ENCODE measurements at regions not wholly inside any gene's neighbourhood (a gene's known extent, or its start where the extent isn't known, plus 50 kb on each side); places are given as distances from the start of the nearest gene placed in this dataset.
"Not testable (repeated sequence)": the region's sequence is repeated elsewhere in the genome, so short reads cannot be mapped to it uniquely, and the experiment has no call there.

DNA sequence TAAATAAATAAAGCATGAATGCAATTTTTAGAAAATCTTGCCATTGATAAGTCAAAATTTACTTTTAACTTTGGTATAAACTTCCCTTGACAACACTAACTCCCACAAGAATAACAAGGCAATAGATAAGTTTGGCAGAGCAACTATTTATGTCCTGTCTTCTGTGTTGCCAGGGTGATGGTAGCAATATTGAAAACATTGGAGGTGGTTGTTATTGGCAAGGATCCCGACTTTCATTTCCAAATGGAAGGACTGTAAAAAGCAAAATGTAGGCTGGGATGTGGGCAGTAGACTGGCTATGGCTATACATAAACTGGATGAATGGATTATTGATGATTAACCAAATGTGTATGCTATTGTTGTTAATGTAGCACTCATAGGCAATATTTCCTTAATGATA is 134.9 kb upstream of the CACNA2D1 start:
- H3K9ac ChIP-seq (ENCODE audit: low read depth in 1 of 2, low read length in 2 of 2): no peak overlapping the region
- H3K27ac ChIP-seq (ENCODE audit: low read depth, low read length): no peak overlapping the region
- no peaks in the 10 kb centered on the region for H3K27me3 ChIP-seq (ENCODE audit: control insufficient read depth in 1 of 2, insufficient read depth in 2 of 2, low read length in 2 of 2)
- H3K4me3 ChIP-seq (ENCODE audit: low read depth in 1 of 2, low read length in 2 of 2): no peak overlapping the region
- H3K9me3 ChIP-seq (ENCODE audit: control insufficient read depth in 1 of 2, low read length in 2 of 2): no peaks in the 10 kb centered on the region
- H3K36me3 ChIP-seq (ENCODE audit: control insufficient read depth in 1 of 2, insufficient read depth in 2 of 2, low read length in 2 of 2): no peaks in the 10 kb centered on the region
- H3K4me1 ChIP-seq (ENCODE audit: control insufficient read depth in 1 of 2, insufficient read depth in 2 of 2, low read length in 2 of 2): no peaks in the 10 kb centered on the region

DNA sequence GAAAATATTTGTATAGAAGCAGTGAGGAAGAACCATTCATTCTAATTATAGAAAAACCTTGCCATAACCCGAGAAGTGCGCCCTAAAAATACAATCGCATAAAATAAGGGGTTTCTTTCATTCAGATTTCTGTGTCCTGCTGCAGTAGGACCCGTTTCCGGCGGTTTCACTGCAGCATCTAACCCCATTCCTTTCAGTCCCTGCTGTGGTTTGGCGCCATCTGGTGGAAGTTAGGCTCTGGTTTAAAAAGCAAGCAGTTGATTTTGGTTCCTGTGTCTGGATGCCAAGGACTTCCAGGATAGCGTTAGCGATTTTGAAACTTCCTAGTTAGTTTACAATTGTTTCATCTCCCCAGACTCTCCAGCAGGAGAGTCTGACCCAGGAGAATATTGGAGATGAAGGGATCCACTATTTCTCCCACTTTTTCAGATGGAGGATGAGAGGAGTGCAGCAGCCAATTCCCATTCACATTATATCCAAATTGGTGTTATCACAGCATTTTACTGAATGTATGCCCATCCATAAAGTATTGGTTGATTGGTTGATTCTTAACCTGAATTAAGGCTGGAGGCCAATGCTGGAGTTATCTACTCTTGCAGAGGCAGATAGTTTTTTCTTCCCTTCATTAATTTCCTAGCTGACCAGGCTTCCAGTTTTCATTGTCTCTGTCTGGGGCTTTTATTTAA is 128.8 kb upstream of the CACNA2D1 start:
- Histone ChIP-seq H3K27ac (ENCODE audit: low read depth, low read length) (no peak overlapping the region), H3K4me1 (ENCODE audit: control insufficient read depth in 1 of 2, insufficient read depth in 2 of 2, low read length in 2 of 2) (peaks cover 0 to 3% of the 10 kb centered on the region in 2 donors), H3K9me3 (ENCODE audit: control insufficient read depth in 1 of 2, low read length in 2 of 2) (no peaks in the 10 kb centered on the region), H3K27me3 (ENCODE audit: control insufficient read depth in 1 of 2, insufficient read depth in 2 of 2, low read length in 2 of 2) (no peaks in the 10 kb centered on the region), H3K36me3 (ENCODE audit: control insufficient read depth in 1 of 2, insufficient read depth in 2 of 2, low read length in 2 of 2) (no peaks in the 10 kb centered on the region), H3K9ac (ENCODE audit: low read depth in 1 of 2, low read length in 2 of 2) (no peak overlapping the region), H3K4me3 (ENCODE audit: low read depth in 1 of 2, low read length in 2 of 2) (peak overlapping the region in 1 of 2 donors; percentile 3)

DNA sequence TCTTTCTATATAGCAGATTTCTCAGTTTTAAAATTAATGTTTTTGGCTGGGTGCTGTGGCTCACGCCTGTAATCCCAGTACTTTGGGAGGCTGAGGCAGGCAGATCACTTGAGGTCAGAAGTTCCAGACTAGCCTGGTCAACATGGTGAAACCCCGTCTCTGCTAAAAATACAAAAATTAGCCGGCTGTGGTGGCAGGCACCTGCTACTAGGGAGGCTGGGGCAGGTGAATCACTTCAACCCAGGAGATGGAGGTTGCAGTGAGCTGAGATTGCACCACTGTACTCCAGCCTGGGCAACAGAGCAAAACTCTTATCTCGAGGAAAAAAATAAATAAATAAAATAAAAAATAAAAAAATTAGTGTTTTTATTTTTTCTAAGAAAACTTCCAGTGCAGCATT is 127.5 kb upstream of the CACNA2D1 start:
- H3K27ac ChIP-seq (ENCODE audit: low read depth, low read length); H3K9ac ChIP-seq (ENCODE audit: low read depth in 1 of 2, low read length in 2 of 2); H3K9me3 ChIP-seq (ENCODE audit: control insufficient read depth in 1 of 2, low read length in 2 of 2); H3K36me3 ChIP-seq (ENCODE audit: control insufficient read depth in 1 of 2, insufficient read depth in 2 of 2, low read length in 2 of 2); H3K27me3 ChIP-seq (ENCODE audit: control insufficient read depth in 1 of 2, insufficient read depth in 2 of 2, low read length in 2 of 2); H3K4me1 ChIP-seq (ENCODE audit: control insufficient read depth in 1 of 2, insufficient read depth in 2 of 2, low read length in 2 of 2); H3K4me3 ChIP-seq (ENCODE audit: low read depth in 1 of 2, low read length in 2 of 2): not testable (repeated sequence)

DNA sequence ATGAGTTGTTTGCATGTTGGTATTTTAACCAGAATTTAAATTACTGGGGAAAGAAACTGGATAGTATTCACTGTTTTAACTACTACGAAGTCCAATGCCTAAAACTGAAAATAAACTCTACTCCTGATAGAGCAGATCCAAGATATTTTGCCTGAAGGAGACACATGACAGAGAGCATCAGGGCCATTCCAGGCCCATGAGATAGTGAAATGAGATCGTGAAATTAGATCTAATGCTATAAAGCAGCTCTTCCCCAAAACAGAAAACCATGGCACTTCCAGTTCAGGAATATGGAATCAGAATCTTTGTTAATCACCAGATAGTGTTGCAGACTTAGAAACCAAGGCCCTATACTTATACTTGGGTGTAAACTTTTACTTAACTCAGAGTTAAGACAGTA is 124.3 kb upstream of the CACNA2D1 start:
- peaks cover 0 to 3% of the 10 kb centered on the region in 2 donors for H3K4me1 ChIP-seq (ENCODE audit: control insufficient read depth in 1 of 2, insufficient read depth in 2 of 2, low read length in 2 of 2)
- H3K27me3 ChIP-seq (ENCODE audit: control insufficient read depth in 1 of 2, insufficient read depth in 2 of 2, low read length in 2 of 2): no peaks in the 10 kb centered on the region
- H3K27ac ChIP-seq (ENCODE audit: low read depth, low read length): no peak overlapping the region
- no peaks in the 10 kb centered on the region for H3K36me3 ChIP-seq (ENCODE audit: control insufficient read depth in 1 of 2, insufficient read depth in 2 of 2, low read length in 2 of 2)
- no peaks in the 10 kb centered on the region for H3K9me3 ChIP-seq (ENCODE audit: control insufficient read depth in 1 of 2, low read length in 2 of 2)
- no peak overlapping the region for H3K4me3 ChIP-seq (ENCODE audit: low read depth in 1 of 2, low read length in 2 of 2)
- H3K9ac ChIP-seq (ENCODE audit: low read depth in 1 of 2, low read length in 2 of 2): no peak overlapping the region

DNA sequence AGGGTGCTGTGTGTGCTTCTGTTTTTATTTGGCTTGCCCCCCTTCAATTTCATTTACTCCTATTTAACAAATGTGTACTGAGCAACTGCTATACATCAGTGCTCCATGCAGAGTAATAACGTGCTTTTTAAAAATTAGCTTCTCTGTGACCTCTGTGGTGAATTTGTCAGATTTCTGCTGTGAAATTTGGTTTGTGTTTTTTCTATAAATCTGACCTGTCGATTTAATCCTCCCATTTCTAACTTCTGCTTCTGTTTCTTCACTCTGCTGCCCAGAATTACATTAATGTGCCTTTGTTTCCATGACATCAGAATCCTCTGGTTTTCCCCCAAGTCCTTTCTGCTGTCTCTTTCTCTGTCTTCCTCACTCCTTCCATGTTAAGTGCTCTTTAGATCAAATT is 123.8 kb upstream of the CACNA2D1 start:
- H3K27me3 ChIP-seq (ENCODE audit: control insufficient read depth in 1 of 2, insufficient read depth in 2 of 2, low read length in 2 of 2): no peaks in the 10 kb centered on the region
- no peak overlapping the region for H3K4me3 ChIP-seq (ENCODE audit: low read depth in 1 of 2, low read length in 2 of 2)
- H3K9me3 ChIP-seq (ENCODE audit: control insufficient read depth in 1 of 2, low read length in 2 of 2): no peaks in the 10 kb centered on the region
- H3K9ac ChIP-seq (ENCODE audit: low read depth in 1 of 2, low read length in 2 of 2): no peak overlapping the region
- no peaks in the 10 kb centered on the region for H3K36me3 ChIP-seq (ENCODE audit: control insufficient read depth in 1 of 2, insufficient read depth in 2 of 2, low read length in 2 of 2)
- H3K4me1 ChIP-seq (ENCODE audit: control insufficient read depth in 1 of 2, insufficient read depth in 2 of 2, low read length in 2 of 2): peaks cover 0 to 1% of the 10 kb centered on the region in 2 donors
- no peak overlapping the region for H3K27ac ChIP-seq (ENCODE audit: low read depth, low read length)

DNA sequence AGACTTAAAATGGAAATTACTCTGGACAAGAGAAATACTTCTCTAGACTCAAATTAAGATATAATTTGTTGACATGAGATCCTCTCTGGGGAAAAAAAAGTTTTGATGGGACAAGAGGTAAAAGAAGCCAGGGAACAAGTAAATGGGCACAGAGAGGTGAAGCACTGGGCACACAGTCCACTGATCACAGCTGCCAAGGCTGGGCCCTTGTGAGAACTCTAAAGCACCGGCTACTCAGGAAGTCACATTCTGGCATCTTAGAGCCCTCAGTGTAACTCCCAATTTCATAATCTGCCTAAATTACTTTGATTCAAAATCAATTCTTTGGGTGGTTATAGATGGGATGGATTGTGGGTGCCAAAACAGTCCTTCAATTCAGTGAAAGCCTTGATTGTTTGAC is 123.2 kb upstream of the CACNA2D1 start:
- no peak overlapping the region for H3K9ac ChIP-seq (ENCODE audit: low read depth in 1 of 2, low read length in 2 of 2)
- no peaks in the 10 kb centered on the region for H3K36me3 ChIP-seq (ENCODE audit: control insufficient read depth in 1 of 2, insufficient read depth in 2 of 2, low read length in 2 of 2)
- no peak overlapping the region for H3K4me3 ChIP-seq (ENCODE audit: low read depth in 1 of 2, low read length in 2 of 2)
- no peaks in the 10 kb centered on the region for H3K27me3 ChIP-seq (ENCODE audit: control insufficient read depth in 1 of 2, insufficient read depth in 2 of 2, low read length in 2 of 2)
- H3K27ac ChIP-seq (ENCODE audit: low read depth, low read length): no peak overlapping the region
- H3K4me1 ChIP-seq (ENCODE audit: control insufficient read depth in 1 of 2, insufficient read depth in 2 of 2, low read length in 2 of 2): no peaks in the 10 kb centered on the region
- H3K9me3 ChIP-seq (ENCODE audit: control insufficient read depth in 1 of 2, low read length in 2 of 2): no peaks in the 10 kb centered on the region

DNA sequence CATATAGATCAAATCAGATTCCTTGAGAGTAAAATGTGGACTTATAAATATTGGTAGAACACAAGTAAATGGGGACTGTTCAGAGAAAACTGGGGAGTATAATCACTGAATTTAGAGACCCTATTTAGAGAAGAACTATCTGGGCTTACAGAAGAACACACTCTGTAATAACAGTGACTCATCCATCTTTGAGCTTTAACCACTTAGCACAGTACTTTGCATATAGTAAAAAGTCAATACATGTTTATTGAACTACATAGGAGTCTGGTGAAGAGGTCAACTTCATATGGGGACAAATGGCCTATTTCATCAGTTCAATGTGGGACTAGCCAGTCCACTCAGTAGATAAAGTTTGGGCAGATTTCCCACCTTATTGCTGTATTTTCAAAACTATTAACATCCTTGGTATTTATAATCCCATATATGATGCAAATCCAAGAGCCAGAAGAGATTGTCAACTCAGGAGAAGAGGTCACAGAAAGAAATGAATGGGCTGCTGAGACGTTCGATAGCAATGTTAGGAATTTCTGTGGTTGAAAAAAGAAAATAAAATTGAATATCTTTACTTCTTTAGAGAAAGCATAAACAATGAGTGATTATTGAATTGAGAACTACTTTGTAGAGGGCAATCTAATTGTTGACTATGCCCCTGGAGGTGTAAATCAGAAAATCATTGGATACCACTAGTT is 119.3 kb upstream of the CACNA2D1 start:
- no peak overlapping the region for H3K27ac ChIP-seq (ENCODE audit: low read depth, low read length)
- H3K36me3 ChIP-seq (ENCODE audit: control insufficient read depth in 1 of 2, insufficient read depth in 2 of 2, low read length in 2 of 2): no peaks in the 10 kb centered on the region
- no peaks in the 10 kb centered on the region for H3K9me3 ChIP-seq (ENCODE audit: control insufficient read depth in 1 of 2, low read length in 2 of 2)
- no peak overlapping the region for H3K9ac ChIP-seq (ENCODE audit: low read depth in 1 of 2, low read length in 2 of 2)
- H3K4me3 ChIP-seq (ENCODE audit: low read depth in 1 of 2, low read length in 2 of 2): no peak overlapping the region
- no peaks in the 10 kb centered on the region for H3K27me3 ChIP-seq (ENCODE audit: control insufficient read depth in 1 of 2, insufficient read depth in 2 of 2, low read length in 2 of 2)
- no peaks in the 10 kb centered on the region for H3K4me1 ChIP-seq (ENCODE audit: control insufficient read depth in 1 of 2, insufficient read depth in 2 of 2, low read length in 2 of 2)

DNA sequence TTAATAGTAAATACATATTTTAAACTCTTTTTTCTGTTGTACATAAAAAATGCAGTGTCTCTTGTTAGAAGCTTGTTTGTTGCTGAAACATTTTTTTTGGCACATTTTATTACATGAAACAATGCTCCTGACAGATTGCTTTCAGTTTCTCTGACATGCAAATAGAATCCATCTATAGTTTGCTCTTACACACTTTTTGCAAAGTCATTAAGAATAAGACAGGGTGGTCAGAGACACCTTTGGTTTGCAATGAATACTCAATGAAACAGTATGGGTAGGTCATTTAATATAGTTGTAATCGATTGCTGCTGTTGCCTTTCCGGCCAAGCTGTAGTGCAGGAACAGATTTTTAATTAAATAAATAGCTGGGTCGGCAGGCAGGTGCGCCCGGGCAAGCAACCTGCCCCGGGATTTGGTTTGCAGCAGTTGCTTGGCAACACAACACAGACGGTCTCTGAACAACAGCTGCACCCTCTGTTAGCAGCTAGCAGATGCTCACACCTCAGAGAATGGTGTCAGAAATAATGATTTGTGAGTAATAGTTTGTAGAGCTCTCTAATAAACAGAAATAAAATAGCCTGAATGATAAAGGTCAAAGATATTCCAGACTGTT is 115.7 kb upstream of the CACNA2D1 start:
- H3K27me3 ChIP-seq (ENCODE audit: control insufficient read depth in 1 of 2, insufficient read depth in 2 of 2, low read length in 2 of 2): no peaks in the 10 kb centered on the region
- no peaks in the 10 kb centered on the region for H3K36me3 ChIP-seq (ENCODE audit: control insufficient read depth in 1 of 2, insufficient read depth in 2 of 2, low read length in 2 of 2)
- no peak overlapping the region for H3K27ac ChIP-seq (ENCODE audit: low read depth, low read length)
- peak overlapping the region; percentile 65 for H3K4me3 ChIP-seq (ENCODE audit: low read depth in 1 of 2, low read length in 2 of 2)
- H3K9ac ChIP-seq (ENCODE audit: low read depth in 1 of 2, low read length in 2 of 2): no peak overlapping the region
- H3K4me1 ChIP-seq (ENCODE audit: control insufficient read depth in 1 of 2, insufficient read depth in 2 of 2, low read length in 2 of 2): no peaks in the 10 kb centered on the region
- no peaks in the 10 kb centered on the region for H3K9me3 ChIP-seq (ENCODE audit: control insufficient read depth in 1 of 2, low read length in 2 of 2)

DNA sequence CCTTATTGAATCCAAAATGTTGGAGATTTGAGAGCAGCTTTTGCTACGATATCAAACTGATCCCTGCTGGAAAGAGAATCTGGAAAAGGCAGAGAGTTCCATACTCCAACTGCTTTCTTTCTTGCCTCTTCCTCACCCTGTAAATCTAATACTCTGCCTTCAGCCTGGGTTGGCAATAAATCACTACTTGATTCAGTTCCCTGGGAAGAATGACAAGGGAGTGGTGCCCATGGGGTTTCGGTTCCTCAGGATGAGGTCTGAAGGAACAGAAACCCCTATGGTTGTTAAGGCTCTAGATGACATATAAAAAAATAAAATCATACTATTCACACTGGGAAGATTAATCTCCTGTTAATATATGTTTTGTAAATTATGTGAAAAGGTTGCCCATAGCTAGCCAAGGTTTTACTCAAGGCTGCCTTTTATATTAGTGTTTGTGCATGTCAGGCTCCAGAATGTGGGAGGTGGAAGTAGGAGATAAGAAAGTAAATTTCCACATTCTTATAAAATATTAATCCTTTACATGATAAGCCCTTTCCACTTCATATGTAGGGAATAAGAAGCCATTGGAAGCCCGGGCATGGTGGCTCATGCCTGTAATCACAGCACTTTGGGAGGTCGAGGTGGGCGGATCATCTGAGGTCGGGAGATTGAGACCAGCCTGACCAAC is 106.2 kb upstream of the CACNA2D1 start:
- Histone ChIP-seq H3K4me1 (ENCODE audit: control insufficient read depth in 1 of 2, insufficient read depth in 2 of 2, low read length in 2 of 2) (peaks cover 0 to 14% of the 10 kb centered on the region in 2 donors), H3K36me3 (ENCODE audit: control insufficient read depth in 1 of 2, insufficient read depth in 2 of 2, low read length in 2 of 2) (no peaks in the 10 kb centered on the region), H3K9ac (ENCODE audit: low read depth in 1 of 2, low read length in 2 of 2) (no peak overlapping the region), H3K4me3 (ENCODE audit: low read depth in 1 of 2, low read length in 2 of 2) (no peak overlapping the region), H3K9me3 (ENCODE audit: control insufficient read depth in 1 of 2, low read length in 2 of 2) (no peaks in the 10 kb centered on the region), H3K27me3 (ENCODE audit: control insufficient read depth in 1 of 2, insufficient read depth in 2 of 2, low read length in 2 of 2) (no peaks in the 10 kb centered on the region), H3K27ac (ENCODE audit: low read depth, low read length) (no peak overlapping the region)

DNA sequence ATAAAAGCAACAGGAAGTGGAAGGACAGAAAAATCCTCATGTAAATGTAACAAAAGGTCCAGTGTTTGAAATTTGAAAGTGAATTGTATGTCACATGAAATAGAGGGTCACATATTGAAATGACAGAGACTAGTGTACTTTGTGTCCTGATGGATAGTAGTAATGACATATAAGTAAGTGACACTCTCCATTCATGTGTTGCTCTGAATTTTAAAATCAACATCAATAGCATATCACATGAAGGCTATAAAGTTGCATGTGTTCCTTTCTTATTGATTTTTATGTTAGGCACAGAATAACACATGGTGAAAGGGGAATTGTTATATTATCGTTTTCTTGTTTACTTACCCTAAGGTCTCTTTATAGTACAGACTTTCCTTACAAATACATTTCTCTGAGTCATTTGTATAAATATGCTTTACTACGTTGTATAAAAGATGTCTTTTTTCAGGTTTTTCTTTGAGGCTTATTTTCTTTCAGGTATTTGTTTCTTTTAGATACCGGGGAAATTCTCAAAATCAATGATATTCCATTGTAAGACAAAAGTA is 104.6 kb upstream of the CACNA2D1 start:
- Histone ChIP-seq H3K4me3 (ENCODE audit: low read depth in 1 of 2, low read length in 2 of 2) (no peak overlapping the region), H3K9me3 (ENCODE audit: control insufficient read depth in 1 of 2, low read length in 2 of 2) (no peaks in the 10 kb centered on the region), H3K36me3 (ENCODE audit: control insufficient read depth in 1 of 2, insufficient read depth in 2 of 2, low read length in 2 of 2) (no peaks in the 10 kb centered on the region), H3K4me1 (ENCODE audit: control insufficient read depth in 1 of 2, insufficient read depth in 2 of 2, low read length in 2 of 2) (peaks cover 0 to 14% of the 10 kb centered on the region in 2 donors), H3K27me3 (ENCODE audit: control insufficient read depth in 1 of 2, insufficient read depth in 2 of 2, low read length in 2 of 2) (no peaks in the 10 kb centered on the region), H3K27ac (ENCODE audit: low read depth, low read length) (no peak overlapping the region), H3K9ac (ENCODE audit: low read depth in 1 of 2, low read length in 2 of 2) (no peak overlapping the region)
